C4-2B (cell line): ENCODE measurements at regions not wholly inside any gene's neighbourhood (a gene's known extent, or its start where the extent isn't known, plus 50 kb on each side); places are given as distances from the start of the nearest gene placed in this dataset.

Experiments used
- H3K27ac ChIP-seq: fragments of 450-650 bp; 2 replicates; pipeline ENCODE4 v1.5.1; 2017
- ZFX ChIP-seq: fragments of 450-650 bp; IDR thresholded peaks from 2 replicates; pipeline ENCODE4 v1.6.1; 2017
- TF ChIP-seq, protein P1 (sequence below): fragments of 450-650 bp; conservative IDR thresholded peaks from 2 replicates; pipeline ENCODE4 v1.5.1; 2017; ENCODE audit warnings: mild to moderate bottlenecking

GRCh38 chr7:114865564-114865963, 56.3 kb upstream of the MDFIC start:
- TF ChIP-seq ZFX = no peak
- TF ChIP-seq, protein P1, sequence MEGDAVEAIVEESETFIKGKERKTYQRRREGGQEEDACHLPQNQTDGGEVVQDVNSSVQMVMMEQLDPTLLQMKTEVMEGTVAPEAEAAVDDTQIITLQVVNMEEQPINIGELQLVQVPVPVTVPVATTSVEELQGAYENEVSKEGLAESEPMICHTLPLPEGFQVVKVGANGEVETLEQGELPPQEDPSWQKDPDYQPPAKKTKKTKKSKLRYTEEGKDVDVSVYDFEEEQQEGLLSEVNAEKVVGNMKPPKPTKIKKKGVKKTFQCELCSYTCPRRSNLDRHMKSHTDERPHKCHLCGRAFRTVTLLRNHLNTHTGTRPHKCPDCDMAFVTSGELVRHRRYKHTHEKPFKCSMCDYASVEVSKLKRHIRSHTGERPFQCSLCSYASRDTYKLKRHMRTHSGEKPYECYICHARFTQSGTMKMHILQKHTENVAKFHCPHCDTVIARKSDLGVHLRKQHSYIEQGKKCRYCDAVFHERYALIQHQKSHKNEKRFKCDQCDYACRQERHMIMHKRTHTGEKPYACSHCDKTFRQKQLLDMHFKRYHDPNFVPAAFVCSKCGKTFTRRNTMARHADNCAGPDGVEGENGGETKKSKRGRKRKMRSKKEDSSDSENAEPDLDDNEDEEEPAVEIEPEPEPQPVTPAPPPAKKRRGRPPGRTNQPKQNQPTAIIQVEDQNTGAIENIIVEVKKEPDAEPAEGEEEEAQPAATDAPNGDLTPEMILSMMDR = peak; percentile 68
- H3K27ac ChIP-seq = no peak overlapping the region
